Epithelial cell of esophagus (primary cell): ENCODE measurements at regions not wholly inside any gene's neighbourhood (a gene's known extent, or its start where the extent isn't known, plus 50 kb on each side); places are given as distances from the start of the nearest gene placed in this dataset.
A peak's percentile ranks its signal among the peaks of the same experiment; 100 is the strongest.

Source experiments
- DNase-seq: peaks from one replicate; pipeline ENCODE4 v3.0.0; 2010; ENCODE audit warnings: low read depth
- H3K4me3 ChIP-seq: 2 replicates; pipeline ENCODE4 v1.5.1; 2011; ENCODE audit warnings: mild to moderate bottlenecking, low read length, control low read depth
- TF ChIP-seq, protein P1 (sequence below): IDR thresholded peaks from 2 replicates; pipeline ENCODE4 v1.5.1; 2011; ENCODE audit warnings: low read depth, mild to moderate bottlenecking, low read length, control low read depth, inconsistent platforms; ENCODE audit not compliant: insufficient read depth; ENCODE audit errors: missing control alignments

DNA sequence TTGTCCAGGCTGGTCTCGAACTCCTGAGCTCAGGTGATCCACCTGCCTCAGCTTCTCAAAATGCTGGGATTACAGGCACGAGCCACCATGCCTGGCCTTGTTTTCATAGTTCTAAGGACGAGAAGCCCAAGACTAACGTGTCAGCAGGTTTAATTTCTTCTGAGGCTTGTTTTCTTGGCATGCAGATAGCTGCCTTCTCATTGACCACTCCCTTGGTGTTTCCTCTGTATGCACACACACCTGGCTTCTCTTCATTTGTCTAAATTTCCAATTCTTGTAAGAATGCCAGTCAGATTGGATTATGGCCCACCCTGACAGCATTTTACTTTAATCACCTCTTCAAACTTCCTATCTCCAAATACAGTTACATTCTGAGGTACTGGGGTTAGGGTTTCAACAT is 72.5 kb upstream of the CTSC start:
- TF ChIP-seq, protein P1, sequence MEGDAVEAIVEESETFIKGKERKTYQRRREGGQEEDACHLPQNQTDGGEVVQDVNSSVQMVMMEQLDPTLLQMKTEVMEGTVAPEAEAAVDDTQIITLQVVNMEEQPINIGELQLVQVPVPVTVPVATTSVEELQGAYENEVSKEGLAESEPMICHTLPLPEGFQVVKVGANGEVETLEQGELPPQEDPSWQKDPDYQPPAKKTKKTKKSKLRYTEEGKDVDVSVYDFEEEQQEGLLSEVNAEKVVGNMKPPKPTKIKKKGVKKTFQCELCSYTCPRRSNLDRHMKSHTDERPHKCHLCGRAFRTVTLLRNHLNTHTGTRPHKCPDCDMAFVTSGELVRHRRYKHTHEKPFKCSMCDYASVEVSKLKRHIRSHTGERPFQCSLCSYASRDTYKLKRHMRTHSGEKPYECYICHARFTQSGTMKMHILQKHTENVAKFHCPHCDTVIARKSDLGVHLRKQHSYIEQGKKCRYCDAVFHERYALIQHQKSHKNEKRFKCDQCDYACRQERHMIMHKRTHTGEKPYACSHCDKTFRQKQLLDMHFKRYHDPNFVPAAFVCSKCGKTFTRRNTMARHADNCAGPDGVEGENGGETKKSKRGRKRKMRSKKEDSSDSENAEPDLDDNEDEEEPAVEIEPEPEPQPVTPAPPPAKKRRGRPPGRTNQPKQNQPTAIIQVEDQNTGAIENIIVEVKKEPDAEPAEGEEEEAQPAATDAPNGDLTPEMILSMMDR, result no peak
- peak; percentile 60 for DNase-seq
- H3K4me3 ChIP-seq, result no peak overlapping the region

- TF ChIP-seq, protein P1, result no peak
- no peak overlapping the region for H3K4me3 ChIP-seq
- no peak for DNase-seq
Observed at GRCh38 chr11:88406876-88407275, 69.3 kb upstream of the CTSC start.

- TF ChIP-seq, protein P1, result no peak
- H3K4me3 ChIP-seq, result no peak overlapping the region
- peak; percentile 53 for DNase-seq
Observed at GRCh38 chr11:88405853-88406252, 68.3 kb upstream of the CTSC start.

- no peak overlapping the region for H3K4me3 ChIP-seq
- TF ChIP-seq, protein P1, result no peak
- DNase-seq, result peak; percentile 97
Observed at GRCh38 chr11:88404932-88405710, 67.6 kb upstream of the CTSC start.

- TF ChIP-seq, protein P1, result no peak
- DNase-seq, result no peak
- H3K4me3 ChIP-seq, result no peak overlapping the region
Observed at GRCh38 chr11:88404391-88404790, 66.9 kb upstream of the CTSC start.

GRCh38 chr11:88402784-88403183 is 65.2 kb upstream of the CTSC start:
- TF ChIP-seq, protein P1, result no peak
- peak; percentile 38 for DNase-seq
- no peak overlapping the region for H3K4me3 ChIP-seq

DNA sequence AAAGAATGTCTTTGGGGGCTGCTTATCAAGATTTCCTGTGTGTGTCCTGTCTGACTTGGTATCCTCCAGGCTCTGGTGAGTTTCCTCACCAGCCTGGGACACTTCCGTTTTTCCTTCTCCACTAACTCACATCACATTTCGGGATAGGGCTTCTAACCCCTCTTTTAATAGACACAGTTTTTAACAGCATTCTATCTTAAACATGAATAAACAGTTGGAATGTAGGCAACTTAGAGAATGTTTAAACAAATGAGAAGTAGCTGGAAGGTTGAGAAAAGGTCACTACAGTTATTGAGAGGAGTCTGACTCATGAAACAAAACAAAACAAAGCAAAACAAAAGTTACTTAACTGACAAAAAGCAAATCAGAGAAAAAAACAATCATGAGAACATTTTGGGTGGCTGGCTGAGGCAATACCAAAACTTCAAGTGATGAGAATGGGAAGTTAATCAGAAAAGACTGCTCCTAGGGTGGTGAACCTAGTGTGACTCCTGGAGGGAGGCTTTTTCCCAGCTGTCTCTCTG is 64.7 kb upstream of the CTSC start:
- TF ChIP-seq, protein P1, result no peak
- peak; percentile 88 for DNase-seq
- H3K4me3 ChIP-seq, result no peak overlapping the region
